HepG2 (cell line): ENCODE measurements at regions not wholly inside any gene's neighbourhood (a gene's known extent, or its start where the extent isn't known, plus 50 kb on each side); places are given as distances from the start of the nearest gene placed in this dataset.

Source experiments
- ASH2L ChIP-seq: fragments of 300-600, 200-600 bp; sonication (generic); IDR thresholded peaks from 2 replicates; pipeline ENCODE4 v1.7.0; 2017; ENCODE audit warnings: low read depth, mild to moderate bottlenecking, moderate library complexity, mixed read lengths, low read length; ENCODE audit not compliant: insufficient read length
- BHLHE40 ChIP-seq: IDR thresholded peaks from 2 replicates; pipeline ENCODE4 v1.6.1; 2011; ENCODE audit warnings: low read length, improper control_type of control experiment
- CEBPG ChIP-seq: IDR thresholded peaks from 2 replicates; pipeline ENCODE4 v1.6.1; 2016
- KLF9 ChIP-seq: IDR thresholded peaks from 2 replicates; pipeline ENCODE4 v1.6.1; 2016; ENCODE audit warnings: low read depth
- MTA1 ChIP-seq: sonication (generic); formaldehyde crosslinking; IDR thresholded peaks from 2 replicates; pipeline ENCODE4 v1.4.0; 2020; ENCODE audit warnings: missing genetic modification reagents, mild to moderate bottlenecking, borderline replicate concordance
- NFIC ChIP-seq: IDR thresholded peaks from 2 replicates; pipeline ENCODE4 v1.6.1; 2012; ENCODE audit warnings: mild to moderate bottlenecking, low read length, inconsistent platforms
- NR2C2 ChIP-seq: sonication (generic); formaldehyde crosslinking; IDR thresholded peaks from 2 replicates; pipeline ENCODE4 v1.4.0; 2020; ENCODE audit warnings: missing genetic modification reagents, mild to moderate bottlenecking, moderate library complexity, borderline replicate concordance
- ZFP37 ChIP-seq: sonication (generic); formaldehyde crosslinking; IDR thresholded peaks from 2 replicates; pipeline ENCODE4 v1.4.0; 2020; ENCODE audit warnings: missing genetic modification reagents, borderline replicate concordance

GRCh38 chr1:224800486-224801119 is 128.9 kb upstream of the DNAH14 start:
- TF ChIP-seq ZFP37 (CRISPR knock-in tag) = no peak
- no peak for TF ChIP-seq NFIC
- no peak for TF ChIP-seq NR2C2
- no peak for TF ChIP-seq BHLHE40
- TF ChIP-seq CEBPG (CRISPR knock-in tag) = no peak
- TF ChIP-seq KLF9 (CRISPR knock-in tag) = no peak
- no peak for TF ChIP-seq MTA1 (CRISPR knock-in tag)
- TF ChIP-seq ASH2L = no peak
